ENCODE measurements at regions not wholly inside any gene's neighbourhood (a gene's known extent, or its start where the extent isn't known, plus 50 kb on each side); places are given as distances from the start of the nearest gene placed in this dataset.

GRCh38 chr7:119782286-119782685, 490.7 kb upstream of the KCND2 start:
- no peaks in the 10 kb centered on the region for H3F3A ChIP-seq (ENCODE audit: insufficient read depth, low read length, poor library complexity, severe bottlenecking)
- no peaks in the 10 kb centered on the region for H3K9me3 ChIP-seq (ENCODE audit: low read length)
- no peak overlapping the region for H2AFZ ChIP-seq (ENCODE audit: low read depth, low read length)

GRCh38 chr7:119783799-119784198, 489.2 kb upstream of the KCND2 start:
- Histone ChIP-seq H2AFZ (ENCODE audit: low read depth, low read length) (no peak overlapping the region), H3K4me3 (ENCODE audit: low read length) (no peak overlapping the region), H3K9me2 (ENCODE audit: insufficient read depth, low read length) (no peaks in the 10 kb centered on the region), H4K20me1 (ENCODE audit: insufficient read depth) (no peaks in the 10 kb centered on the region), H3K79me2 (replicated peaks; ENCODE audit: insufficient read depth, low read length) (no peaks in the 10 kb centered on the region), H3K9ac (ENCODE audit: low read length) (no peak overlapping the region), H3K27me3 (ENCODE audit: insufficient read depth, low read depth, low read length) (no peaks in the 10 kb centered on the region), H3K36me3 (ENCODE audit: insufficient read depth, low read length) (no peaks in the 10 kb centered on the region), H3K27ac (ENCODE audit: low read length) (no peak overlapping the region), H3F3A (ENCODE audit: insufficient read depth, low read length, poor library complexity, severe bottlenecking) (no peaks in the 10 kb centered on the region), H3K4me2 (ENCODE audit: low read length) (no peak overlapping the region), H3K9me3 (ENCODE audit: low read length) (no peaks in the 10 kb centered on the region)
- no peak for TF ChIP-seq MXI1 (conservative IDR thresholded peaks at IDR 0.05; ENCODE audit: poor library complexity, severe bottlenecking)
- no peak for TF ChIP-seq EP300 (conservative IDR thresholded peaks at IDR 0.05; ENCODE audit: poor library complexity, severe bottlenecking)
- no peak for TF ChIP-seq RAD21 (conservative IDR thresholded peaks at IDR 0.05)
- no peak for TF ChIP-seq CTCF (IDR thresholded peaks at IDR 0.05; ENCODE audit: poor library complexity, severe bottlenecking)
- no peak for TF ChIP-seq TAF1 (IDR thresholded peaks at IDR 0.05; ENCODE audit: low read depth)
- TF ChIP-seq POLR2AphosphoS5 (IDR thresholded peaks at IDR 0.05) = no peak
- TF ChIP-seq EZH2 (IDR thresholded peaks at IDR 0.05; ENCODE audit: borderline replicate concordance, insufficient read depth, low read length, poor library complexity, severe bottlenecking) = no peak
- TF ChIP-seq REST (IDR thresholded peaks at IDR 0.05; ENCODE audit: borderline replicate concordance) = no peak
- TF ChIP-seq SMC3 (conservative IDR thresholded peaks at IDR 0.05; ENCODE audit: poor library complexity) = no peak

More at GRCh38 chr7:119782286-119782685, 490.7 kb upstream of the KCND2 start:
- Histone ChIP-seq H3K36me3 (ENCODE audit: insufficient read depth, low read length) (no peaks in the 10 kb centered on the region), H3K9me2 (ENCODE audit: insufficient read depth, low read length) (no peaks in the 10 kb centered on the region), H3K27ac (ENCODE audit: low read length) (no peak overlapping the region), H4K20me1 (ENCODE audit: insufficient read depth) (no peaks in the 10 kb centered on the region), H3K27me3 (ENCODE audit: insufficient read depth, low read depth, low read length) (no peaks in the 10 kb centered on the region), H3K9ac (ENCODE audit: low read length) (no peak overlapping the region), H3K79me2 (replicated peaks; ENCODE audit: insufficient read depth, low read length) (no peaks in the 10 kb centered on the region), H3K4me2 (ENCODE audit: low read length) (no peak overlapping the region), H3K4me3 (ENCODE audit: low read length) (no peak overlapping the region)
- TF ChIP-seq EZH2 (IDR thresholded peaks at IDR 0.05; ENCODE audit: borderline replicate concordance, insufficient read depth, low read length, poor library complexity, severe bottlenecking) (no peak), SMC3 (conservative IDR thresholded peaks at IDR 0.05; ENCODE audit: poor library complexity) (no peak), CTCF (IDR thresholded peaks at IDR 0.05; ENCODE audit: poor library complexity, severe bottlenecking) (no peak)

Measured in neural cell (in vitro differentiated cells).